ENCODE measurements at regions not wholly inside any gene's neighbourhood (a gene's known extent, or its start where the extent isn't known, plus 50 kb on each side); places are given as distances from the start of the nearest gene placed in this dataset.

DNA sequence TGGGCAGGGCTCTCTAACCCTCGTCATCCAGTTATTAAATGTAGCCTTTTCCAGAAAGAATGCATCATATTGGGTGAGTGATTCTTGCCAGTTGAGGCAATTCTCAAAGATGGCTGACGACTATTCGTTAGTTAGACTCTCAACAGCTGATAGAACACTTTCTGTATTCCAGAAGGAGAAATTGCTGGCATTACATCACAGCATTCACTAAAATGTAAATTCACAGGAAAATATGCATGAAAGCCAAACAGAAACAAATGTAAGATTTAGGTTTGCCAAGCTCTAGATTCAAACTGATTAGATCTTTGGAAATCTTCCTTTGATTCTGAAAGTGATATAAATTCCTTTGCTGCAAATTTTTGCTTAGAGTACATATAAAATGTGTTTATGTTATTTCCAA is 1501.0 kb downstream of the SI start:
- TF ChIP-seq EP300 (IDR thresholded peaks at IDR 0.05) (no peak), POLR2AphosphoS5 (IDR thresholded peaks at IDR 0.05) (no peak), POLR2A (IDR thresholded peaks at IDR 0.05; ENCODE audit: low read depth) (no peak)
- TF ChIP-seq, protein P1, sequence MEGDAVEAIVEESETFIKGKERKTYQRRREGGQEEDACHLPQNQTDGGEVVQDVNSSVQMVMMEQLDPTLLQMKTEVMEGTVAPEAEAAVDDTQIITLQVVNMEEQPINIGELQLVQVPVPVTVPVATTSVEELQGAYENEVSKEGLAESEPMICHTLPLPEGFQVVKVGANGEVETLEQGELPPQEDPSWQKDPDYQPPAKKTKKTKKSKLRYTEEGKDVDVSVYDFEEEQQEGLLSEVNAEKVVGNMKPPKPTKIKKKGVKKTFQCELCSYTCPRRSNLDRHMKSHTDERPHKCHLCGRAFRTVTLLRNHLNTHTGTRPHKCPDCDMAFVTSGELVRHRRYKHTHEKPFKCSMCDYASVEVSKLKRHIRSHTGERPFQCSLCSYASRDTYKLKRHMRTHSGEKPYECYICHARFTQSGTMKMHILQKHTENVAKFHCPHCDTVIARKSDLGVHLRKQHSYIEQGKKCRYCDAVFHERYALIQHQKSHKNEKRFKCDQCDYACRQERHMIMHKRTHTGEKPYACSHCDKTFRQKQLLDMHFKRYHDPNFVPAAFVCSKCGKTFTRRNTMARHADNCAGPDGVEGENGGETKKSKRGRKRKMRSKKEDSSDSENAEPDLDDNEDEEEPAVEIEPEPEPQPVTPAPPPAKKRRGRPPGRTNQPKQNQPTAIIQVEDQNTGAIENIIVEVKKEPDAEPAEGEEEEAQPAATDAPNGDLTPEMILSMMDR (IDR thresholded peaks at IDR 0.05), result no peak
